ENCODE measurements at regions not wholly inside any gene's neighbourhood (a gene's known extent, or its start where the extent isn't known, plus 50 kb on each side); places are given as distances from the start of the nearest gene placed in this dataset.

- no peak for TF ChIP-seq CTCF (conservative IDR thresholded peaks at IDR 0.05)
- TF ChIP-seq EZH2 (IDR thresholded peaks at IDR 0.05; ENCODE audit: low read depth), result no peak
Measured at GRCh38 chr7:118478931-118479330, 254.4 kb downstream of the ANKRD7 start.
